ENCODE measurements at regions not wholly inside any gene's neighbourhood (a gene's known extent, or its start where the extent isn't known, plus 50 kb on each side); places are given as distances from the start of the nearest gene placed in this dataset.

DNA sequence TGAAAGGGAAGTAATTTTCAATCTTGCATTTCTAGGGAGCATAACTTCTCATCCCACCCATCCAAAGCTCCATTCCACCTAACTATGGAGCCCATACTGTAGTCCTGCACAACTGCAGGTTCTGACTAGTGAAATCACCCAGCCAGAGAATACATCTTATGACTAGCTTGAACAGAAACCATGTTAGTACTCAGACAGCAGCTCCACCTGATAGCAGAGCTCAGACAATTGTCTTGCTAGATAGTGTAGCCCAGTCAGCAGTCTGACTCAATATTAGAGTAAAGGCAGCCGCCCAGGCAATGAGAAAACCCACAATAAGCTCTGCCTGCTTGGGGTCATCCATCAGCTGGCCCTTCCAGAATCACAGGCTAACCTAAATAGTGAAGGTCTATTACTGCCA is 544.7 kb upstream of the GBE1 start:
- Histone ChIP-seq H3K9me2 (replicated peaks; ENCODE audit: insufficient read depth, low read length) (no peaks in the 10 kb centered on the region), H3K4me1 (ENCODE audit: low read length) (no peaks in the 10 kb centered on the region), H3K9me3 (replicated peaks; ENCODE audit: insufficient read depth, low read length) (no peaks in the 10 kb centered on the region), H3F3A (ENCODE audit: insufficient read depth, low read length) (no peaks in the 10 kb centered on the region), H3K36me3 (replicated peaks; ENCODE audit: insufficient read depth, low read length) (no peaks in the 10 kb centered on the region), H4K20me1 (ENCODE audit: insufficient read depth, low read length) (no peaks in the 10 kb centered on the region), H3K79me2 (ENCODE audit: low read length) (no peaks in the 10 kb centered on the region), H3K4me3 (ENCODE audit: low read length) (no peak overlapping the region), H2AFZ (ENCODE audit: low read length) (no peak overlapping the region), H3K27ac (ENCODE audit: low read length) (no peak overlapping the region), H3K4me2 (ENCODE audit: low read depth, low read length) (no peak overlapping the region), H3K27me3 (replicated peaks; ENCODE audit: insufficient read depth, low read length) (no peaks in the 10 kb centered on the region), H3K9ac (ENCODE audit: low read length) (no peak overlapping the region)
- TF ChIP-seq, protein P1, sequence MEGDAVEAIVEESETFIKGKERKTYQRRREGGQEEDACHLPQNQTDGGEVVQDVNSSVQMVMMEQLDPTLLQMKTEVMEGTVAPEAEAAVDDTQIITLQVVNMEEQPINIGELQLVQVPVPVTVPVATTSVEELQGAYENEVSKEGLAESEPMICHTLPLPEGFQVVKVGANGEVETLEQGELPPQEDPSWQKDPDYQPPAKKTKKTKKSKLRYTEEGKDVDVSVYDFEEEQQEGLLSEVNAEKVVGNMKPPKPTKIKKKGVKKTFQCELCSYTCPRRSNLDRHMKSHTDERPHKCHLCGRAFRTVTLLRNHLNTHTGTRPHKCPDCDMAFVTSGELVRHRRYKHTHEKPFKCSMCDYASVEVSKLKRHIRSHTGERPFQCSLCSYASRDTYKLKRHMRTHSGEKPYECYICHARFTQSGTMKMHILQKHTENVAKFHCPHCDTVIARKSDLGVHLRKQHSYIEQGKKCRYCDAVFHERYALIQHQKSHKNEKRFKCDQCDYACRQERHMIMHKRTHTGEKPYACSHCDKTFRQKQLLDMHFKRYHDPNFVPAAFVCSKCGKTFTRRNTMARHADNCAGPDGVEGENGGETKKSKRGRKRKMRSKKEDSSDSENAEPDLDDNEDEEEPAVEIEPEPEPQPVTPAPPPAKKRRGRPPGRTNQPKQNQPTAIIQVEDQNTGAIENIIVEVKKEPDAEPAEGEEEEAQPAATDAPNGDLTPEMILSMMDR (IDR thresholded peaks at IDR 0.05; ENCODE audit: low read length) = no peak
- TF ChIP-seq EZH2 (optimal IDR thresholded peaks at IDR 0.05; ENCODE audit: low read depth, low read length) (no peak), EZH2phosphoT487 (IDR thresholded peaks at IDR 0.05; ENCODE audit: low read length) (no peak)
- DNase-seq = no peak

DNA sequence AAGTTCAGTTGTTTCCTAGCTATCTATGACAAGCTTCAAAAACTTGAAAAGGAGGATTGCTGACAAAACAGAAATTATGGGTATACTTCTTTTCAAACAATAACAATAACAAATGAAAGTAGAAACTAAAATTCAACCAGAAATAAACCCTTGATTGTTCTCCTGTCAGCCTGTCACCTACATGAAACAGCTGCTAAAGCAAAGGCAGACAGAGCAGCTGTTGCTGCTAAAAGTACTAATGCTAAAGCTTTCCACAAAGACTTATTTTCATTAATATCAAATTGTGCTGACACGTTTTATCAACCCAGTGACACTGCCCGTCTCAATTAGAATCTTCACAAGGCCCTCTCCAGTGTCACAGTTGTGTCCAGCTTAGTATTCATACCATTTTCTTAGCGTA is 533.2 kb upstream of the GBE1 start:
- peak; percentile 67 for DNase-seq
- H3K36me3 ChIP-seq (replicated peaks; ENCODE audit: insufficient read depth, low read length) = no peaks in the 10 kb centered on the region
- H3K4me2 ChIP-seq (ENCODE audit: low read depth, low read length) = peak overlapping the region; percentile 30; the same call in 1 of the 2 replicates
- H4K20me1 ChIP-seq (ENCODE audit: insufficient read depth, low read length) = no peaks in the 10 kb centered on the region
- no peaks in the 10 kb centered on the region for H3K9me3 ChIP-seq (replicated peaks; ENCODE audit: insufficient read depth, low read length)
- no peak for TF ChIP-seq EZH2phosphoT487 (IDR thresholded peaks at IDR 0.05; ENCODE audit: low read length)
- TF ChIP-seq, protein P1 (IDR thresholded peaks at IDR 0.05; ENCODE audit: low read length) = no peak
- no peak for TF ChIP-seq EZH2 (optimal IDR thresholded peaks at IDR 0.05; ENCODE audit: low read depth, low read length)
- H2AFZ ChIP-seq (ENCODE audit: low read length) = no peak overlapping the region
- no peak overlapping the region for H3K9ac ChIP-seq (ENCODE audit: low read length)
- H3K27ac ChIP-seq (ENCODE audit: low read length) = no peak overlapping the region
- no peaks in the 10 kb centered on the region for H3K9me2 ChIP-seq (replicated peaks; ENCODE audit: insufficient read depth, low read length)
- no peaks in the 10 kb centered on the region for H3K27me3 ChIP-seq (replicated peaks; ENCODE audit: insufficient read depth, low read length)
- peaks cover 4% of the 10 kb centered on the region; the same call in 1 of the 2 replicates for H3F3A ChIP-seq (ENCODE audit: insufficient read depth, low read length)
- no peaks in the 10 kb centered on the region for H3K4me1 ChIP-seq (ENCODE audit: low read length)
- H3K79me2 ChIP-seq (ENCODE audit: low read length) = no peaks in the 10 kb centered on the region
- no peak overlapping the region for H3K4me3 ChIP-seq (ENCODE audit: low read length)

DNA sequence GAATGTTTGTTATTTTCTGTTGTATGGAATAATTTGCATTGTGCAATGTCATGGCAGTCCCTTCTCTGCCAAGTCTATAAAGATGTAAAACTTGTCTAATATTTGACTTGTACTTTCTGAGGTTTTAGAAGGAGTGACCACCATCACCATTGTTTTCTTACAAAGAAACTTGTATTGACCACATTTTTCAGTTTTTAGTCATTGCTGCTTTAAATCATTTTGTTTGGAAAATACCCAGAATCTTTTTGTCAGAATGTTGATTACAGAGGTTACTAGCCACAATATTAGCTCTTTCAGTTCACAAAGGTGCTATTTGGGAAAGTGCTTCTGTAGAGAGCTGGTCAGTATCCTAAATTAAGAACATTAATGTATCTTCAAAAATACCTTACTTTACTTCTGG is 532.4 kb upstream of the GBE1 start:
- no peak for TF ChIP-seq EZH2phosphoT487 (IDR thresholded peaks at IDR 0.05; ENCODE audit: low read length)
- no peak for TF ChIP-seq EZH2 (optimal IDR thresholded peaks at IDR 0.05; ENCODE audit: low read depth, low read length)
- TF ChIP-seq, protein P1 (IDR thresholded peaks at IDR 0.05; ENCODE audit: low read length) = no peak
- no peaks in the 10 kb centered on the region for H3K36me3 ChIP-seq (replicated peaks; ENCODE audit: insufficient read depth, low read length)
- no peak overlapping the region for H3K4me2 ChIP-seq (ENCODE audit: low read depth, low read length)
- H3K9me2 ChIP-seq (replicated peaks; ENCODE audit: insufficient read depth, low read length) = no peaks in the 10 kb centered on the region
- no peaks in the 10 kb centered on the region for H3K9me3 ChIP-seq (replicated peaks; ENCODE audit: insufficient read depth, low read length)
- H3K4me1 ChIP-seq (ENCODE audit: low read length) = no peaks in the 10 kb centered on the region
- H3F3A ChIP-seq (ENCODE audit: insufficient read depth, low read length) = peaks cover 4% of the 10 kb centered on the region; the same call in 1 of the 2 replicates
- H3K4me3 ChIP-seq (ENCODE audit: low read length) = no peak overlapping the region
- DNase-seq = peak; percentile 46
- no peak overlapping the region for H3K27ac ChIP-seq (ENCODE audit: low read length)
- no peaks in the 10 kb centered on the region for H4K20me1 ChIP-seq (ENCODE audit: insufficient read depth, low read length)
- no peaks in the 10 kb centered on the region for H3K79me2 ChIP-seq (ENCODE audit: low read length)
- H3K9ac ChIP-seq (ENCODE audit: low read length) = no peak overlapping the region
- no peaks in the 10 kb centered on the region for H3K27me3 ChIP-seq (replicated peaks; ENCODE audit: insufficient read depth, low read length)
- H2AFZ ChIP-seq (ENCODE audit: low read length) = no peak overlapping the region

Data from MM.1S (cell line).